SU-DHL-6 (cell line): ENCODE measurements at regions not wholly inside any gene's neighbourhood (a gene's known extent, or its start where the extent isn't known, plus 50 kb on each side); places are given as distances from the start of the nearest gene placed in this dataset.
"Not testable (repeated sequence)": the region's sequence is repeated elsewhere in the genome, so short reads cannot be mapped to it uniquely, and the experiment has no call there.

Experiments
- H2AFZ ChIP-seq: fragments of 200-600 bp; sonication (generic); 2 replicates; pipeline ENCODE4 v1.6.1; 2014; ENCODE audit warnings: low read depth, mild to moderate bottlenecking, moderate library complexity, mixed read lengths, antibody characterized with exemption, low read length; ENCODE audit not compliant: severe bottlenecking
- H3F3A ChIP-seq: fragments of 200-600 bp; shearing (Covaris generic); 2 replicates; pipeline ENCODE4 v1.6.0; 2016; ENCODE audit warnings: antibody characterized with exemption, mild to moderate bottlenecking; ENCODE audit not compliant: insufficient read depth
- H3K27ac ChIP-seq: fragments of 200-600 bp; sonication (generic); 2 replicates; pipeline ENCODE4 v1.5.1; 2016; ENCODE audit warnings: low read depth, mild to moderate bottlenecking, low read length, moderate library complexity, mixed read lengths
- H3K27me3 ChIP-seq: fragments of 200-600 bp; sonication (generic), shearing (Covaris generic); 2 replicates; pipeline ENCODE4 v1.6.0; 2014; ENCODE audit warnings: mild to moderate bottlenecking, low read length
- H3K36me3 ChIP-seq: fragments of 200-600 bp; sonication (generic); 2 replicates; pipeline ENCODE4 v1.6.1; 2014; ENCODE audit warnings: mild to moderate bottlenecking, low read length, mixed read lengths
- H3K4me2 ChIP-seq: fragments of 300-600, 200-600 bp; shearing (Covaris generic), sonication (generic); 2 replicates; pipeline ENCODE4 v1.6.0; 2014; ENCODE audit warnings: low read length, low read depth, mild to moderate bottlenecking; ENCODE audit not compliant: poor library complexity, severe bottlenecking
- H3K4me3 ChIP-seq: fragments of 200-600 bp; sonication (generic); 2 replicates; pipeline ENCODE4 v1.5.1; 2014; ENCODE audit warnings: antibody characterized with exemption, low read length, mild to moderate bottlenecking, mixed read lengths; ENCODE audit not compliant: insufficient read depth, poor library complexity, severe bottlenecking
- H3K79me2 ChIP-seq: fragments of 200-600 bp; sonication (generic); 2 replicates; pipeline ENCODE4 v1.6.1; 2014; ENCODE audit warnings: mild to moderate bottlenecking, low read length, moderate library complexity; ENCODE audit not compliant: insufficient read depth
- H3K9ac ChIP-seq: fragments of 200-600 bp; sonication (generic); 2 replicates; pipeline ENCODE4 v1.7.0; 2014; ENCODE audit warnings: mild to moderate bottlenecking, low read length
- H3K9me2 ChIP-seq: fragments of 200-600 bp; sonication (generic); replicated peaks from 2 replicates; pipeline ENCODE4 v1.6.1; 2014; ENCODE audit warnings: low read length; ENCODE audit not compliant: insufficient read depth
- H3K9me3 ChIP-seq: fragments of 200-600 bp; sonication (generic); 2 replicates; pipeline ENCODE4 v1.6.1; 2014; ENCODE audit warnings: low read length, mixed read lengths; ENCODE audit not compliant: insufficient read depth
- H4K20me1 ChIP-seq: fragments of 200-600 bp; sonication (generic); 2 replicates; pipeline ENCODE4 v1.6.1; 2014; ENCODE audit warnings: low read depth, mild to moderate bottlenecking, antibody characterized with exemption, low read length, moderate library complexity, mixed read lengths
- CTCF ChIP-seq: fragments of 200-600 bp; sonication (generic); IDR thresholded peaks from one replicate; pipeline ENCODE4 v1.5.1; 2017; ENCODE audit warnings: antibody characterized with exemption, mild to moderate bottlenecking, low read length, moderate library complexity; ENCODE audit not compliant: insufficient read depth, poor library complexity, severe bottlenecking
- EZH2phosphoT487 ChIP-seq: fragments of 200-600 bp; sonication (generic), shearing (Covaris generic); conservative IDR thresholded peaks from 2 replicates; pipeline ENCODE4 v1.6.1; 2018; ENCODE audit warnings: mild to moderate bottlenecking, antibody characterized with exemption, low read length, moderate library complexity, mixed read lengths

- Histone ChIP-seq H3K4me3 (no peak overlapping the region), H2AFZ (no peak overlapping the region), H3F3A (no peaks in the 10 kb centered on the region), H3K4me2 (no peak overlapping the region), H3K9me3 (no peaks in the 10 kb centered on the region), H3K9me2 (no peaks in the 10 kb centered on the region), H3K27ac (no peak overlapping the region), H3K36me3 (no peaks in the 10 kb centered on the region), H3K79me2 (no peaks in the 10 kb centered on the region), H4K20me1 (no peaks in the 10 kb centered on the region), H3K9ac (no peak overlapping the region), H3K27me3 (no peaks in the 10 kb centered on the region)
- TF ChIP-seq EZH2phosphoT487 (no peak), CTCF (no peak)
These were observed 88.6 kb upstream of the SLC35F3 start for GRCh38 chr1:233815865-233816264.

GRCh38 chr1:233816348-233816747, 88.1 kb upstream of the SLC35F3 start:
- no peaks in the 10 kb centered on the region for H4K20me1 ChIP-seq
- no peak overlapping the region for H3K4me2 ChIP-seq
- H3K79me2 ChIP-seq, result no peaks in the 10 kb centered on the region
- no peaks in the 10 kb centered on the region for H3K27me3 ChIP-seq
- H3K4me3 ChIP-seq, result no peak overlapping the region
- H2AFZ ChIP-seq, result no peak overlapping the region
- H3K36me3 ChIP-seq, result no peaks in the 10 kb centered on the region
- no peaks in the 10 kb centered on the region for H3K9me2 ChIP-seq
- H3F3A ChIP-seq, result no peaks in the 10 kb centered on the region
- no peaks in the 10 kb centered on the region for H3K9me3 ChIP-seq
- no peak overlapping the region for H3K27ac ChIP-seq
- H3K9ac ChIP-seq, result no peak overlapping the region
- TF ChIP-seq EZH2phosphoT487, result no peak
- no peak for TF ChIP-seq CTCF

GRCh38 chr1:233819042-233819441, 85.4 kb upstream of the SLC35F3 start:
- no peaks in the 10 kb centered on the region for H3K36me3 ChIP-seq
- no peak overlapping the region for H3K4me2 ChIP-seq
- H3K27ac ChIP-seq, result no peak overlapping the region
- no peak overlapping the region for H3K4me3 ChIP-seq
- H2AFZ ChIP-seq, result no peak overlapping the region
- H3K9me3 ChIP-seq, result no peaks in the 10 kb centered on the region
- no peaks in the 10 kb centered on the region for H3K79me2 ChIP-seq
- H3F3A ChIP-seq, result no peaks in the 10 kb centered on the region
- no peaks in the 10 kb centered on the region for H4K20me1 ChIP-seq
- no peak overlapping the region for H3K9ac ChIP-seq
- no peak for TF ChIP-seq CTCF
- no peak for TF ChIP-seq EZH2phosphoT487
- H3K9me2 ChIP-seq, result no peaks in the 10 kb centered on the region
- no peaks in the 10 kb centered on the region for H3K27me3 ChIP-seq

- H3K9me3 ChIP-seq, H3K36me3 ChIP-seq, H2AFZ ChIP-seq, H3K9me2 ChIP-seq, H3K79me2 ChIP-seq, H3K4me3 ChIP-seq, H3K9ac ChIP-seq, H3K27me3 ChIP-seq, H3F3A ChIP-seq, H3K4me2 ChIP-seq, H4K20me1 ChIP-seq, H3K27ac ChIP-seq: not testable (repeated sequence)
These were observed 80.3 kb upstream of the SLC35F3 start for GRCh38 chr1:233824179-233824578.

- H3K79me2 ChIP-seq, result not testable (repeated sequence)
These were observed 76.5 kb upstream of the SLC35F3 start for GRCh38 chr1:233827937-233828336.

More at GRCh38 chr1:233827937-233828336, 76.5 kb upstream of the SLC35F3 start:
- H3K4me2 ChIP-seq, H3F3A ChIP-seq, H4K20me1 ChIP-seq, H3K9me3 ChIP-seq, H3K9ac ChIP-seq, H3K27me3 ChIP-seq, H3K9me2 ChIP-seq, H3K36me3 ChIP-seq, H3K4me3 ChIP-seq, H2AFZ ChIP-seq, H3K27ac ChIP-seq: not testable (repeated sequence)
